Lung (tissue), 11 donors: ENCODE measurements at regions not wholly inside any gene's neighbourhood (a gene's known extent, or its start where the extent isn't known, plus 50 kb on each side); places are given as distances from the start of the nearest gene placed in this dataset.

Experiments used
- ATAC-seq: fragments of 200-7000 bp; cut with Tn5 transposase; one replicate; pipeline ENCODE4 v1.9.1; 2020; ENCODE audit warnings: moderate number of reproducible peaks; ENCODE audit not compliant: insufficient read depth, low FRiP score
- DNase-seq, 3 donors: peaks; one replicate each; pipeline ENCODE4 v3.0.0-alpha.2; 2013 to 2017
- H3K27ac ChIP-seq, 2 donors: one replicate each; pipeline ENCODE4 v1.5.1; 2013; ENCODE audit warnings: mild to moderate bottlenecking in 2 of 2, moderate library complexity in 2 of 2, control low read depth in 1 of 2, inconsistent platforms in 1 of 2, low read depth in 1 of 2, low read length in 1 of 2
- H3K27me3 ChIP-seq, 3 donors: one replicate each; pipeline ENCODE4 v1.5.1; 2013; ENCODE audit warnings: low read length in 2 of 3; ENCODE audit not compliant: control insufficient read depth in 3 of 3, insufficient read depth in 3 of 3
- H3K36me3 ChIP-seq, 4 donors: one replicate each; pipeline ENCODE4 v1.5.1; 2013; ENCODE audit warnings: low read length in 4 of 4, mild to moderate bottlenecking in 1 of 4, moderate library complexity in 1 of 4; ENCODE audit not compliant: control insufficient read depth in 4 of 4, insufficient read depth in 4 of 4
- H3K4me1 ChIP-seq, 5 donors: one replicate each; pipeline ENCODE4 v1.5.1; 2013; ENCODE audit warnings: low read length in 5 of 5, mild to moderate bottlenecking in 2 of 5, moderate library complexity in 1 of 5; ENCODE audit not compliant: control insufficient read depth in 5 of 5, insufficient read depth in 5 of 5
- H3K4me3 ChIP-seq: one replicate; pipeline ENCODE4 v1.5.1; 2013; ENCODE audit warnings: mild to moderate bottlenecking, control low read depth, moderate library complexity
- H3K9ac ChIP-seq, 2 donors: one replicate each; pipeline ENCODE4 v1.5.1; 2013; ENCODE audit warnings: low read length in 2 of 2, control low read depth in 1 of 2; ENCODE audit not compliant: insufficient read depth in 1 of 2
- H3K9me3 ChIP-seq, 4 donors: one replicate each; pipeline ENCODE4 v1.5.1; 2013; ENCODE audit warnings: low read length in 3 of 4, mild to moderate bottlenecking in 1 of 4, moderate library complexity in 1 of 4; ENCODE audit not compliant: control insufficient read depth in 4 of 4, insufficient read depth in 3 of 4
- CTCF ChIP-seq: IDR thresholded peaks from 2 replicates; pipeline ENCODE4 v1.5.1; 2012; ENCODE audit warnings: mild to moderate bottlenecking; ENCODE audit errors: control extremely low read depth, extremely low read depth
- WGBS, 2 donors: extraction: QIAGEN DNeasy Blood & Tissue Kit; methylation state at CpG; one replicate each; pipeline ENCODE4 v1.1.7; 2013; 5-methylcytosine and 5-hydroxymethylcytosine counted together
- donor health status: control.
- donor health status: control.
- donor health status: Bipolar disorder and iron deficiency.
- donor health status: healthy.
- donor health status: DM: yes; HTN: yes; CAD: no.

DNA sequence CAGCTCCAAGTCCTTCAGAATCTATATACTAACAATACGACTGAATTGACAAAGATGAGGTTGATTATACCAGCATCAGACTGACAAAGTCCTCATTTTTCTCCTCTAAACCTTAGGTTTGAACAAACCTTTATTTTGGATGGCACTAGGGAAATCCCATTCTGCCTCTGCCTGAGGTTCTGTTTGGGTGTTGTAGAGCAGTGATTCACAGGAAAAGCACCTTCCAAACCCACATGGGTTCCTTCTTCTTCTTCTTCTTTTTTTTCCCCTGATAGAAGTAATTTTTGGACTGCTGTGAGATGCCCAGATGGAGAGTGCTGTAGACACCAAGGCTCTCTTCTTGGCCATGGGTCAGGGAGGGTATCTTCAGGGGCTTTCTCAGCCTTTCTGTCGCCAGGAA lies 164.9 kb upstream of the PAPPA start:
- no peak overlapping the region for H3K9ac ChIP-seq
- ATAC-seq (no peak), DNase-seq (no peak)
- no peak for TF ChIP-seq CTCF
- H3K9me3 ChIP-seq, result no peaks in the 10 kb centered on the region
- WGBS, 2 donors, result 91% methylated on average over 2 of the region's 2 CpGs
- H3K27ac ChIP-seq, result no peak overlapping the region
- H3K36me3 ChIP-seq, result no peaks in the 10 kb centered on the region
- no peaks in the 10 kb centered on the region for H3K4me1 ChIP-seq
- no peaks in the 10 kb centered on the region for H3K27me3 ChIP-seq
- H3K4me3 ChIP-seq, result no peak overlapping the region

DNA sequence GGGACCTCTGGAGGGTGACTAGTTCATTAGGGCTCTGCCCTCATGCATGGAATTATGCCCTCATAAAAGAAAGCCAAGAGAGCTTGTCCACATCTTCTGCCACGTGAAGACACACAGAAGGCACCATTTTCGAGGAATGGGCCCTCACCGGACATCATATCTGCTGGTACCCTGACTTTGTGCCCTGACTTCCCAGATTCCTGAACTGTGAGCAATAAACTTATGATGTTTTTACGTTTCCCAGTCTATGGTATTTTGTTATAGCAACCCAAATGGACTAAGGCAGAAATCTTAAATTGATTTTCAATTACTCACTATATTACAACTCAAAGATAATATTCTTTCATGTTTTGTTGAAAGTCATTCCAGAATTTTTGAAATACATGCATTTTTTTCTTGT lies 163.8 kb upstream of the PAPPA start:
- Histone ChIP-seq H3K27me3 (no peaks in the 10 kb centered on the region), H3K36me3 (no peaks in the 10 kb centered on the region), H3K27ac (no peak overlapping the region), H3K4me3 (no peak overlapping the region), H3K9ac (no peak overlapping the region), H3K9me3 (no peaks in the 10 kb centered on the region), H3K4me1 (peaks cover 0 to 5% (median 0%) of the 10 kb centered on the region in 5 donors)
- WGBS, 2 donors, result 85% methylated on average over 4 of the region's 4 CpGs
- DNase-seq (no peak), ATAC-seq (no peak)
- TF ChIP-seq CTCF, result no peak

GRCh38 chr9:115992834-115993233 lies 160.8 kb upstream of the PAPPA start:
- peaks cover 0 to 7% (median 0%) of the 10 kb centered on the region in 5 donors for H3K4me1 ChIP-seq
- H3K4me3 ChIP-seq, result no peak overlapping the region
- H3K9me3 ChIP-seq, result no peaks in the 10 kb centered on the region
- H3K36me3 ChIP-seq, result no peaks in the 10 kb centered on the region
- no peak overlapping the region for H3K27ac ChIP-seq
- H3K9ac ChIP-seq, result no peak overlapping the region
- no peaks in the 10 kb centered on the region for H3K27me3 ChIP-seq
- no peak for DNase-seq
- 88 to 89% methylated on average over 4 of the region's 4 CpGs for WGBS, 2 donors
- ATAC-seq, result no peak
- TF ChIP-seq CTCF, result no peak

DNA sequence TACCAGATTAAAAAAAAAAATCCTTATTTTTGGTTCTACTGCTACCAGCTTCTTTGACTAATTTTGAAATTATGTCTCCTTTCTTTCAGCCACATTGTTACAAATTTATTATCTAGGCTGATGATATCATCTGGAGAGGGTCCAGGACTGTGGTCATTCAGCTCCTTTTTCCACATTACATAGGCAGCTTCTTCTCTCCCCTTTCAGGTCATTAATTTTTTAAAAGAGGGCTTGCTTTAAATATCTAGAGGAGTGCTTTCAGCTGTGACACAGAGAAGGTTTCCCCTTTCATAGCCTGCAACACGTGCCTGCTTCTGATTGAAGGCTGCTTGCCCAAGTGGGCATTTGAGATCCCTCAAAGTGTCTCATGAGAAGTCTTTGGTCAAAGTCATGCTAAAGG lies 155.7 kb upstream of the PAPPA start:
- H3K27me3 ChIP-seq, result no peaks in the 10 kb centered on the region
- WGBS, 2 donors, result 54 to 72% methylated on average over 1 of the region's 1 CpG
- no peak overlapping the region for H3K27ac ChIP-seq
- no peak for DNase-seq
- H3K4me1 ChIP-seq, result peaks cover 0 to 7% (median 0%) of the 10 kb centered on the region in 5 donors
- no peak overlapping the region for H3K9ac ChIP-seq
- no peaks in the 10 kb centered on the region for H3K9me3 ChIP-seq
- ATAC-seq, result no peak
- H3K36me3 ChIP-seq, result no peaks in the 10 kb centered on the region
- TF ChIP-seq CTCF, result no peak
- H3K4me3 ChIP-seq, result no peak overlapping the region
